ENCODE measurements at regions not wholly inside any gene's neighbourhood (a gene's known extent, or its start where the extent isn't known, plus 50 kb on each side); places are given as distances from the start of the nearest gene placed in this dataset.

GRCh38 chr19:5290336-5291262 is 50.0 kb downstream of the PTPRS start:
- Histone ChIP-seq H3K4me1 (replicated peaks in 1 of 4; ENCODE audit: control insufficient read depth in 3 of 4, insufficient read depth in 4 of 4, low read length in 3 of 4) (peaks cover 0 to 27% (median 18%) of the 10 kb centered on the region in 4 experiments; a peak in 6 of 7 replicates), H3K4me2 (ENCODE audit: insufficient read depth in 1 of 2, low read depth in 2 of 2, low read length in 2 of 2) (no peak overlapping the region), H3K27me3 (replicated peaks in 1 of 4; ENCODE audit: control insufficient read depth in 3 of 4, extremely low read depth in 1 of 4, insufficient read depth in 3 of 4, low read length in 3 of 4) (no peaks in the 10 kb centered on the region; a peak in 1 of 7 replicates), H4K5ac (ENCODE audit: insufficient read length, low read depth, low read length) (no peak overlapping the region), H2AFZ (ENCODE audit: low read length) (no peak overlapping the region), H3K36me3 (ENCODE audit: control insufficient read depth in 2 of 4, insufficient read depth in 4 of 4, low read length in 3 of 4) (peaks cover 0 to 3% (median 1%) of the 10 kb centered on the region in 4 experiments; a peak in 3 of 8 replicates), H3K23ac (ENCODE audit: insufficient read length) (no peak overlapping the region), H3K27ac (ENCODE audit: low read depth, low read length) (no peak overlapping the region), H4K20me1 (replicated peaks in 1 of 2; ENCODE audit: control insufficient read depth in 1 of 2, insufficient read depth in 2 of 2, low read length in 2 of 2) (peaks cover 42 to 67% of the 10 kb centered on the region in 2 experiments), H3K79me2 (ENCODE audit: control insufficient read depth in 1 of 2, insufficient read depth in 2 of 2, low read length in 2 of 2) (peaks cover 10 to 72% of the 10 kb centered on the region in 2 experiments), H3K4me3 (ENCODE audit: extremely low read depth in 1 of 4, insufficient read depth in 2 of 4, low read depth in 3 of 4, low read length in 4 of 4) (no peak overlapping the region), H2BK120ac (replicated peaks; ENCODE audit: low read depth, low read length) (no peak overlapping the region), H3K9ac (replicated peaks in 1 of 4; ENCODE audit: extremely low read depth in 1 of 4, low read depth in 3 of 4, low read length in 3 of 4) (no peak overlapping the region), H2BK20ac (ENCODE audit: low read length) (no peak overlapping the region), H2BK5ac (ENCODE audit: low read depth, low read length) (no peak overlapping the region), H2AK5ac (ENCODE audit: low read depth, low read length) (no peak overlapping the region), H2BK15ac (ENCODE audit: low read length) (no peak overlapping the region), H3K23me2 (ENCODE audit: low read depth, low read length) (peaks cover 12% of the 10 kb centered on the region; the same call in 1 of the 2 replicates), H3K79me1 (ENCODE audit: low read depth, low read length) (peaks cover 40% of the 10 kb centered on the region), H3K14ac (ENCODE audit: insufficient read length) (no peak overlapping the region), H4K8ac (ENCODE audit: extremely low read depth, insufficient read depth, low read length) (peak overlapping the region; percentile 83), H3K18ac (ENCODE audit: extremely low read depth, low read length) (no peak overlapping the region), H3K9me3 (ENCODE audit: insufficient read depth in 2 of 2, low read depth in 1 of 2, low read length in 1 of 2) (no peaks in the 10 kb centered on the region), H2BK12ac (ENCODE audit: low read depth, low read length) (no peak overlapping the region), H4K91ac (replicated peaks; ENCODE audit: insufficient read length, low read length) (no peak overlapping the region), H3K56ac (replicated peaks; ENCODE audit: insufficient read length, low read depth, low read length) (no peak overlapping the region), H3K4ac (replicated peaks; ENCODE audit: insufficient read length, low read depth, low read length) (no peak overlapping the region)
- TF ChIP-seq TBP (IDR thresholded peaks at IDR 0.05; ENCODE audit: low read depth, low read length) (no peak), RBBP5 (IDR thresholded peaks at IDR 0.05; ENCODE audit: borderline replicate concordance, low read depth, low read length) (no peak), ZNF274 (IDR thresholded peaks at IDR 0.05; ENCODE audit: borderline replicate concordance, extremely low read depth, low read length) (no peak), TAF1 (IDR thresholded peaks at IDR 0.05; ENCODE audit: low read depth, low read length) (no peak), TCF12 (IDR thresholded peaks at IDR 0.05; ENCODE audit: low read depth, low read length) (no peak)
- ChIA-PET CTCF (ENCODE audit: partially characterized antibody) (interaction anchor here (0.6 to 2.5 kb wide), 6 partner anchors 9 to 270 kb away, joined by 3 to 9 read pairs (median 3); no protein-coding TSS in a partner anchor), POLR2A (ENCODE audit: partially characterized antibody) (interaction anchor here (1.4 to 4.9 kb wide), 2 partner anchors 15 to 49 kb away, joined by 5 to 24 read pairs; partner anchors contain the start of gene PTPRS)
- DNase-seq (ENCODE audit: low read depth in 1 of 2, low spot score in 2 of 2) (no peak), FAIRE-seq (no peak)
- WGBS, 2 experiments (ENCODE audit: extremely low coverage in 1 of 2, insufficient coverage in 1 of 2, insufficient read length in 1 of 2, insufficient replicate concordance in 2 of 2, low coverage in 1 of 2, low lambda C conversion rate in 2 of 2, missing lambda C conversion rate in 1 of 2): 95% methylated on average over 21 of the region's 29 CpGs; no CpG with 5 or more reads in 1 of the 2 experiments

Data from H1 (cell line).